GM19324 (cell line): ENCODE measurements at regions not wholly inside any gene's neighbourhood (a gene's known extent, or its start where the extent isn't known, plus 50 kb on each side); places are given as distances from the start of the nearest gene placed in this dataset.

Source experiments
- ATAC-seq: cut with Tn5 transposase; IDR thresholded peaks from one replicate; pipeline ENCODE4 v1.9.1; 2021; ENCODE audit warnings: mild to moderate bottlenecking, moderate library complexity; ENCODE audit not compliant: unreplicated experiment, low FRiP score

DNA sequence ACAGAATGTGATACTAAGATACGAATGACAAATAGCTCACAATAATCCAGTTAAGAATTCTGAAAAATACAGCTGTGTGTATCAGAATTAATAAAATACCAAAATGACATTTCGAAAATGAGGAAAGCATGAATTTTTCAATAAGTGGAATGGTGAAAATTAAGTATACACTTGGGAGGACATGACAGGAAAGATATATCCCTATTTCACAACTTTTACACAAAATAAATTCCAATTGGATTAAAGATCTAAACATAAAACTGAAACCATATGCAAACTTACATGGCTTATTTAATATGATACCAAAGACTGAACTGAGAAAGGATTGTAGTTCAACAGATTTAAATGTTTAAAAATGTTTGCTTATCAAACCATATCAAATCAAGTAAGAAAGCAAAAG is 510.4 kb upstream of the ADAMTS5 start:
- no peak for ATAC-seq

GRCh38 chr21:27476696-27477095 is 509.8 kb upstream of the ADAMTS5 start:
- ATAC-seq, result no peak

- ATAC-seq, result no peak
These were observed 508.6 kb upstream of the ADAMTS5 start for GRCh38 chr21:27475363-27475955.

GRCh38 chr21:27467366-27467765 is 500.5 kb upstream of the ADAMTS5 start:
- no peak for ATAC-seq

GRCh38 chr21:27466140-27466539 is 499.3 kb upstream of the ADAMTS5 start:
- no peak for ATAC-seq

DNA sequence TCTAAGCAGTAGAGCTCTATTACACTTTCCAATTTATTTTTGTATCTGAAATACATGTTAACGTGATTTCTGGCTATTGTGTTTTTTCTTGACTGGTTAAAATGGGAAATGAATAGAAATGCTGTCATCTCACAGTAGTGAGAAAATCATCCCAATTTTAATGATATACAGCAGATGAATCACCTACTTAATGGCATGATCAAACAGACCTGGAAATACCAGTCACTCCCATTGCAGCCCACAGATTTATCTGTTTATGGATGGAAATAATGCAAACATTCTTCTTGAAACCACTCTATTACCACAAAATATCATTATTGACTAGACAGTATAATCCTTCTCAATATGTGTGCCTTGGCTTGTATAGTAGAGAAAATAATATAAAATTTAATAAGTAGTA is 497.8 kb upstream of the ADAMTS5 start:
- ATAC-seq, result no peak

- ATAC-seq, result no peak
These were observed 495.8 kb upstream of the ADAMTS5 start for GRCh38 chr21:27462726-27463125.

DNA sequence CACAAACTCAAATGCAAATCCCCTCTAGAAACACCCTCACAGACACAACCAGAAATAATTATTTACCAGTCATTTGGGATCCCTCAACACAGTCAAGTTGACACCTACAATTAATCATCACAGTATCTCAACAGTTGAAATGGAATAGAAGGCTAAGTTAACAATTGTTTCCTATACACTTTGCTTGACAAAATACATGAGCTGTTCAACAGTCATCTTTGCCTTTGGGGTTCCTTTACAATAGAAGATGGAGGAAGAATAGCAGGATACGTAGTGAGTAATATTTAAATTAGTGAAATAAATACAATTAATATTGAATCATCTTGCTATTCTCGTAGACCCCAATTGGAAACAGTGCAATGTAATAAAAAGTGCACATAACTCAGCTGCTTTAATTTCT is 487.3 kb upstream of the ADAMTS5 start:
- no peak for ATAC-seq

DNA sequence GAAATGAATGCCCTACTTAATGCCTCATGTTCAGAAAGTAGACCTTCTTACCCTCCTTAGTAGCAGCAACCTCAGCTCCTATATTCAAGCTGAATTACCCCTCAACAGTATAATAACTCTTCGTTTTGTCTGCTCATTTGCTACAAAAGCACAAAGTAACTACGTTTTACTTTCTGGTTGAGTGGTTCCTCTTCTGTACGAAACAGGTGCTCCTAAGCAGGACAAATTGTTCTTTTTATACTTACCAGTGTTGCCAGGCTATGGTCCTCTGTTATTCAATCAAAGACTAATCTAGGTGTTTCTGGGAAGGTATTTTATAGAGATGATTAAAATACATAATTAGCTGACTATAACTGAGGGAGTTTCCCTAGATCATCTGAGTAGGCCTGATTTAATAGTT is 484.2 kb upstream of the ADAMTS5 start:
- ATAC-seq, result no peak

DNA sequence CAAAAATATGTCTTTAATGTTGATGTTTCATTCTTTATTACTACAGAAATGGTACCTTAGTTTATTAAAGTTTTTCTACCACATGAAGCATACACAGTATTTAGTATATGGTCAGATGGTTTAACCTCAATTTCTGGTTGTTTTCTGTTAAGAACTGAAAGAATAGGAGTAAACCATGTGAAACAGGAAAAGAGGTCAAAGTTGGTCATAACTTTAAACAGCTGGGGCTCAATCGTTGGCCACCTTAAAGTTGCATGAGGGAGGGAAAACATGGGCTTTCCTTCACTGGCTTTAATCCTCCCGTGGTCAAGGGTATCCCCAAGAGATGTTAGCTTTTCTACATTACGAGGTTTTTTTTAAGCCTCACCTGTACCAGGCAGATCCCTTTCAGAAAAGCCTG is 483.3 kb upstream of the ADAMTS5 start:
- ATAC-seq, result no peak

DNA sequence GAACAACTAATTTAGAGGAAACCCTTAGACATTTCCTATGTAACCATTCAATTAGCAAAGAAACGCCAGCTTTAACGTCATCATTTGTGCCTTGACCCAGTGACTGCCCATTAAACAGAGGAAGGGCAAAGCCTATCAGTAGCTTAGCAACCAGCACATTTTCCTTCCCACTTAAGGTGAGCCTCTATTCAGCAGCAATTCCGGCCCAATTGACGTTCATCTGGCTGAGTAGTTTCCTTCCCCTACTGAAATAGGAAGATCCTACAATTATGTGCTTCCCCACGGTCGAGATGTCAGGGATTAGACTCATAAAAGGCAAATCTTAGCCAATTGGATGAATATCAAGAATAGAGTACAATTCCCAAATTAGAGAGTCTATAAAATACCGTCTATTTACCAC is 482.1 kb upstream of the ADAMTS5 start:
- ATAC-seq, result no peak

DNA sequence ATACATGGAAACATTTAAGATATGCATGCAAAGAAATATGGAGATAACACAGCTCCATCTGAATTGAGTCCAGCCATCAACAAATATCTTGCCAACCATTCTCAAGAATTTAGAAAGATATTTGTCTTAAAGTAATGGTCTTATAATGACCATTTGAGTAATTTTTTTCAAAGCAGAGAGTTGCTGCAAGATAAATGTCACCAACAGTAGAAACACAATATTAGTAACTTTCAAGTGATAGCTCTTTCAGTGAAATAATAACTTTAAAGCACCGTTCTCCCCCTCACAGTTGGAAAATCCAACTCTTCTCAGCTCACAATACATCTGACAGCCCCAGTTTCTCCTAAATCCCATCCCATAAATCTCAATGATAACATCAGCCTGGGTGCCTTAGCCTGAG is 481.0 kb upstream of the ADAMTS5 start:
- ATAC-seq, result no peak

- ATAC-seq, result no peak
These were observed 462.9 kb upstream of the ADAMTS5 start for GRCh38 chr21:27429710-27430341.

- ATAC-seq, result no peak
These were observed 459.3 kb upstream of the ADAMTS5 start for GRCh38 chr21:27426196-27426595.

DNA sequence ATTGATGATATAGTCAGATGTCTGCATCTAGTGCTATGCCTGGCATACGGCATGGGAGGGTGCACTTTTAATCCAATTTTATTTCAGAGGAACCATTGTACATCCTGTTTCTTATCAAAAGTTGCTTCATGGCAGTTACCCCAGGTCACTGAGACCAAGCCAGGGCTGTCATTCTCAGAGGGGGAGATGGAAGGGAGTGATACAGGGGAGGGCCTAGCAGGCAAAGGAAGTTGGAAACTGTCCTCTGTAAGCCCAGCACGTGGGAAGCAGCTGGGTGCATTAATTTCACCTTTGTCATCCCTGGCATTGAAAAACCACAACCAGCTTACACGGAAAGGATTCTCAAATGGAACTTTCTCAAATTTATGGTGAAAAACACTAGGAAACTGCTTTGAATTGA is 458.7 kb upstream of the ADAMTS5 start:
- no peak for ATAC-seq

DNA sequence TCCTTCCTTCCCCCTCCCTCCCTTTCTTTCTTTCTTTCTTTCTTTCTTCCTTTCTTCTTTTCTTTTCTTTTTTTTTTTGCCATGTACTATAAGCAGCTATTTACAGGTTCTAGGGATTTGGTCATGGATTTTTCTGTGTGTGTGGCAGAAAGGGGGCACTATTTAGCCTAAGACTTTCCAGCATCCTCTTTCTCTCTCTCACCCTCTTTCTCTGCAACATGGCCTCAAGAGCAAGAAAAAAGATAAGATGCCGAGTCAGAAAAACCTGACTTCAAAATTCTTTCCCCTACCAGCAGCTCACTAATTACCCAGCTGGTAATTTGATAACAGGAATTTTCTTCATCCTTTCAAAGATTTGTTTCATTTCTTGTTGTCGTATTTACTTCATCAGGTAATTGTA is 458.3 kb upstream of the ADAMTS5 start:
- no peak for ATAC-seq

GRCh38 chr21:27424601-27425000 is 457.7 kb upstream of the ADAMTS5 start:
- no peak for ATAC-seq

DNA sequence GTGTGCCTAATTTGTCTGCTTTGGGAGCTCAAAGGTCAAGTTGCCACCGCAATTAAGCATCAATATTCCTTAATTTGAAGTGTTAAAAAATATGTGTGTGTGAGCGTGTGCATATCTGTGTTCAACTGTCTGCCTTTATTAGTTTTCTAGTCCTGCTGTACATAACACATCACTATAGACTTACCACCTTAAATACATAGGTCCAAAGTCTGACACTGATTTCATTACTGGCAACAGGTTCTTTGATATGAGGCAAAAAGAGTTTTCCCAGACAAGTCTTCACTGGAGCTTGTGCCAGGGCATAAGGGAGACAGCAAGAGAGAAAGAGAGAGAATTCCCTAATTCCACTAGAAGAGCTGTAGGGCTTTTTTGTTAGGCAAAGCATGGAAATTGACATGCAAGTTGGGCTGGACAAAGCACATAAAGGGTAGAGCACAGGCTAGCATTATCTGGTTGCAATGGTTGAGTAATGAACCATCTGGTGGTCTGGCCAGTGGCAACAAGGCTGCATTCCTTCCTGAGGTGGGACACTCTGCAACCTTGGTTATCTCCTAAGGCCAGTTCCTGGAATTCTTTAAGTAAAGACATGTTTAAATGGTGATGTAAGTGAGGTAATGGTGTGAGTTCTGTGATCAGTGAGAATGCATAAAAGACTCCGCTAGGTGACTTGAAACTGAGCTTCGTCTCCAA is 457.2 kb upstream of the ADAMTS5 start:
- ATAC-seq, result no peak

- ATAC-seq, result no peak
These were observed 456.1 kb upstream of the ADAMTS5 start for GRCh38 chr21:27423038-27423437.

DNA sequence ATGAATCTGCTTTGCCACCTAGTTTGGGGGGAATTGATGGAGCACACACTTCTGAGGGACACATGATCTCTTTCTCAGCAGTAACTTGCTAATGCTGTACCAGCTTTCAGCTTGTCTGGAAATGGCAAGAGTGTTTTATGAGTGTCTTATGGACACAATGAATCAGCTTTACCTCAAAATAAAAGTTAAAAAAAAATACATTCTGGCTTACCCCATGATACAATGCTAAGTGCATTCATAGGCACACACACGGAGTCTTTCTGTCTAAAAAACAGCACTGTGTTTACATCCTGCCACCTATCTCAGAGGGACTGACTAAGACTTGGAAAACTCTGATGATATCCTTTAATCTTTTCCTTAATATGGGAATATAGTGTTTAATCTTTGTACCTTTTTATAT is 455.5 kb upstream of the ADAMTS5 start:
- no peak for ATAC-seq

- ATAC-seq, result no peak
These were observed 454.8 kb upstream of the ADAMTS5 start for GRCh38 chr21:27421654-27422053.

DNA sequence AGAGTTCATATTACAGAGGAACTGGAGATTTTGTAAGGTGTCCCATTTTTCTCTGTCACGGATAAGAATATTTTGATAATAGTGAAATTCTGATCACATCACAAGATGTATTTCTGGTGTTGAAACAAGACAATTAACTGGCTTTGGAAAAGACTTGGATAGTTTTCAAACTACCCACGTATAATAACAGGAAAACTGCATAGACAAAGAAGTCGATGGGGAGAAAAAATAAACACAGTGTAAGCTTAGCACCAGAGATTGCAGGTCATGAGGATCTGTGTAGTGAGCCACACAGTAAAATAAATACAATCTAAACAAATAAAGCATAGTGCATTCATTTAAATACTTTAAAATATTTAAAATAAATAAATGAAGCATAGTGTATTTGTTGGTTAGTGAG is 452.3 kb upstream of the ADAMTS5 start:
- ATAC-seq, result no peak
